Fibroblast of mammary gland (primary cell): ENCODE measurements at regions not wholly inside any gene's neighbourhood (a gene's known extent, or its start where the extent isn't known, plus 50 kb on each side); places are given as distances from the start of the nearest gene placed in this dataset.

ENCODE experiments used
- DNase-seq: peaks from one replicate; pipeline ENCODE4 v3.0.0-alpha.2; 2010; ENCODE audit warnings: low read depth
- H3K4me3 ChIP-seq: 2 replicates; pipeline ENCODE4 v1.5.1; 2011; ENCODE audit warnings: low read depth, mild to moderate bottlenecking, low read length, moderate library complexity; ENCODE audit not compliant: control insufficient read depth
- CTCF ChIP-seq: conservative IDR thresholded peaks from 2 replicates; pipeline ENCODE4 v1.5.1; 2011; ENCODE audit warnings: low read depth, low read length, inconsistent platforms; ENCODE audit not compliant: control insufficient read depth, insufficient read depth

- TF ChIP-seq CTCF, result no peak
- DNase-seq, result no peak
- no peak overlapping the region for H3K4me3 ChIP-seq
These were observed 242.0 kb downstream of the NDFIP2 start for GRCh38 chr13:79722885-79723445.

- no peak for TF ChIP-seq CTCF
These were observed 235.2 kb downstream of the NDFIP2 start for GRCh38 chr13:79716191-79716590.

GRCh38 chr13:79711631-79712030 is 230.7 kb downstream of the NDFIP2 start:
- TF ChIP-seq CTCF, result no peak
- H3K4me3 ChIP-seq, result no peak overlapping the region
- peak; percentile 59 for DNase-seq

More at GRCh38 chr13:79716191-79716590, 235.2 kb downstream of the NDFIP2 start:
- H3K4me3 ChIP-seq, result no peak overlapping the region
- no peak for DNase-seq

- H3K4me3 ChIP-seq, result no peak overlapping the region
- peak; percentile 45 for DNase-seq
- TF ChIP-seq CTCF, result no peak
These were observed 229.4 kb downstream of the NDFIP2 start for GRCh38 chr13:79710376-79710775.

- peak; percentile 39 for DNase-seq
- no peak for TF ChIP-seq CTCF
- H3K4me3 ChIP-seq, result no peak overlapping the region
These were observed 228.5 kb downstream of the NDFIP2 start for GRCh38 chr13:79709471-79709870.

- no peak for DNase-seq
- H3K4me3 ChIP-seq, result no peak overlapping the region
- no peak for TF ChIP-seq CTCF
These were observed 222.8 kb downstream of the NDFIP2 start for GRCh38 chr13:79703772-79704171.

GRCh38 chr13:79695754-79696153 is 214.8 kb downstream of the NDFIP2 start:
- H3K4me3 ChIP-seq, result no peak overlapping the region
- TF ChIP-seq CTCF, result no peak
- DNase-seq, result no peak
